Lower lobe of right lung (tissue), 2 donors: ENCODE measurements at regions not wholly inside any gene's neighbourhood (a gene's known extent, or its start where the extent isn't known, plus 50 kb on each side); places are given as distances from the start of the nearest gene placed in this dataset.

Source experiments
- ATAC-seq, 2 donors: fragments of 200-7000 bp; cut with Tn5 transposase; one replicate each; pipeline ENCODE4 v1.9.1; 2020 to 2022; ENCODE audit warnings: mild to moderate bottlenecking in 2 of 2, moderate library complexity in 2 of 2
- DNase-seq: peaks from one replicate; pipeline ENCODE4 v3.0.0-alpha.2; 2020
- H3K27ac ChIP-seq: fragments of 200-600 bp; one replicate; pipeline ENCODE4 v1.8.0; 2022
- H3K27me3 ChIP-seq: fragments of 200-600 bp; one replicate; pipeline ENCODE4 v1.8.0; 2022; ENCODE audit warnings: low read depth
- H3K36me3 ChIP-seq: fragments of 200-600 bp; one replicate; pipeline ENCODE4 v1.8.0; 2022; ENCODE audit warnings: mild to moderate bottlenecking
- H3K4me1 ChIP-seq: fragments of 200-600 bp; one replicate; pipeline ENCODE4 v1.8.0; 2022
- H3K4me3 ChIP-seq: fragments of 200-600 bp; one replicate; pipeline ENCODE4 v1.8.0; 2022; ENCODE audit warnings: mild to moderate bottlenecking
- H3K9me3 ChIP-seq: fragments of 200-600 bp; one replicate; pipeline ENCODE4 v1.8.0; 2022
- intact Hi-C: fragments of 100-400 bp; cut with DNase I; formaldehyde crosslinking; loops from one replicate; pipeline ENCODE4 v1.11.0; 2022
- TF ChIP-seq, protein P1 (sequence below): fragments of 200-600 bp; IDR thresholded peaks from one replicate; pipeline ENCODE4 v1.8.0; 2022; ENCODE audit warnings: antibody characterized with exemption, mild to moderate bottlenecking
- donor health status: DM: no; HTN: yes; CAD: no; lungs with severe emphysema.

DNA sequence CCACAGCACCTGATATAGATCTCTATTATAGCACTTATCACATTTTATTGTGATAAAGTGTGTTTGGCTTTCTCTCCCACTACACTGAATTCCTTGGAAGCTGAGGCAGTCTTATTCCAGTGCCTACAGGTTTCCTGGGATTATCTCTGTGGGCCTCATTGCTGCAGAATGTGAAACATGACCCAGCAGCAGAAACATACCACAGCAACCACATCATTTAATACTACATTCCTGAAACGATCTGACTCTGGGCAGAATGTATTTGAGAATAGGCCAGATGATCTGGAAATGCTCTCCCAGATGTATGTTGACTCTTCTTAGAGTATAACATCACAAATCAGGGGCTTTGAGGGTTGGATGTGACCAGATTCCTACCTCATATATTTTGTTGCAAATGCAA is 323.5 kb upstream of the TANK start:
- TF ChIP-seq, protein P1, sequence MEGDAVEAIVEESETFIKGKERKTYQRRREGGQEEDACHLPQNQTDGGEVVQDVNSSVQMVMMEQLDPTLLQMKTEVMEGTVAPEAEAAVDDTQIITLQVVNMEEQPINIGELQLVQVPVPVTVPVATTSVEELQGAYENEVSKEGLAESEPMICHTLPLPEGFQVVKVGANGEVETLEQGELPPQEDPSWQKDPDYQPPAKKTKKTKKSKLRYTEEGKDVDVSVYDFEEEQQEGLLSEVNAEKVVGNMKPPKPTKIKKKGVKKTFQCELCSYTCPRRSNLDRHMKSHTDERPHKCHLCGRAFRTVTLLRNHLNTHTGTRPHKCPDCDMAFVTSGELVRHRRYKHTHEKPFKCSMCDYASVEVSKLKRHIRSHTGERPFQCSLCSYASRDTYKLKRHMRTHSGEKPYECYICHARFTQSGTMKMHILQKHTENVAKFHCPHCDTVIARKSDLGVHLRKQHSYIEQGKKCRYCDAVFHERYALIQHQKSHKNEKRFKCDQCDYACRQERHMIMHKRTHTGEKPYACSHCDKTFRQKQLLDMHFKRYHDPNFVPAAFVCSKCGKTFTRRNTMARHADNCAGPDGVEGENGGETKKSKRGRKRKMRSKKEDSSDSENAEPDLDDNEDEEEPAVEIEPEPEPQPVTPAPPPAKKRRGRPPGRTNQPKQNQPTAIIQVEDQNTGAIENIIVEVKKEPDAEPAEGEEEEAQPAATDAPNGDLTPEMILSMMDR: no peak
- DNase-seq: no peak
- H3K4me3 ChIP-seq: no peak overlapping the region
- H3K27me3 ChIP-seq: no peaks in the 10 kb centered on the region
- H3K9me3 ChIP-seq: no peaks in the 10 kb centered on the region
- no peaks in the 10 kb centered on the region for H3K36me3 ChIP-seq
- ATAC-seq: no peak
- H3K4me1 ChIP-seq: no peaks in the 10 kb centered on the region
- H3K27ac ChIP-seq: no peak overlapping the region
- intact Hi-C loops: no loop called here

DNA sequence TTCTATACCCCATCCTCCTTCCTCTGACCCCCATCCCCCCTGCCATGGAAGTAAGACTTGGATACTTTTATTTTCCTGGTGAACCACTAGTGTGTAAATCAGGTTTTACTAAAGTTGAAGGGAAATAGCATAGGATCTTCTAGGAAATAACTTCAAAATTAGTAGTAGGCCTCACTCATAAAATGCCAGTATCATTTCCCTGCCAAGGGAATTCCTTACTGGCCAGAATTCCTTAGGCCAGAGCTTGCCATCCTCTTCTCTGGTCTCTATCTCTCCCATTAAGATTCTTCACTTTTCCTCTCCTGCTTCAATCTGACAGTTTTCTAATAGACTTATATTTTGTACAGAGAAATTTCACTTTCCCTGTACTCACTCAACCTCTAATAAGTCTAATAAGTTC is 322.8 kb upstream of the TANK start:
- TF ChIP-seq, protein P1: no peak
- no peaks in the 10 kb centered on the region for H3K27me3 ChIP-seq
- DNase-seq: no peak
- intact Hi-C loops: no loop called here
- ATAC-seq: no peak
- H3K4me3 ChIP-seq: no peak overlapping the region
- H3K4me1 ChIP-seq: no peaks in the 10 kb centered on the region
- H3K36me3 ChIP-seq: no peaks in the 10 kb centered on the region
- no peak overlapping the region for H3K27ac ChIP-seq
- H3K9me3 ChIP-seq: no peaks in the 10 kb centered on the region

DNA sequence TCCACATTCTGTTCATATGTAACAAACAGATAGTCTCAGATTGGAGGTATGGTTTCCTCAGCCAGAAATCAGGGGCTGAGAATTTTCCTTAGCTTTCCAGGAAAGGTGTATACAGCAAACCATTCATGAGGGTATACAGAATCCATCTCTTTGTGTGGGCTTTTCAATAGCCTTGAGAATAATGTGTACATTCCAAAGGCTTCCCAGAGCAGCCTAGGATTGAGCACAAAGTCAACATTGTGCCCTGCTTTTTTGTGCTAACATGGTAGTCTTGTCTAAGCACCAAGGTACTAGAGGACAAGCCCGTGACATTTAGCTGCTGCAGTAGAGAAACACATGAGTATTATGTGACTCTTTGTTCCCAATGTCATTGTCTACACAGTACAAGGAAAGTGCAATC is 322.1 kb upstream of the TANK start:
- Histone ChIP-seq H3K9me3 (no peaks in the 10 kb centered on the region), H3K4me3 (no peak overlapping the region), H3K4me1 (no peaks in the 10 kb centered on the region), H3K27ac (no peak overlapping the region), H3K36me3 (no peaks in the 10 kb centered on the region), H3K27me3 (no peaks in the 10 kb centered on the region)
- DNase-seq (no peak), ATAC-seq (no peak)
- intact Hi-C loops: no loop called here
- TF ChIP-seq, protein P1: no peak

DNA sequence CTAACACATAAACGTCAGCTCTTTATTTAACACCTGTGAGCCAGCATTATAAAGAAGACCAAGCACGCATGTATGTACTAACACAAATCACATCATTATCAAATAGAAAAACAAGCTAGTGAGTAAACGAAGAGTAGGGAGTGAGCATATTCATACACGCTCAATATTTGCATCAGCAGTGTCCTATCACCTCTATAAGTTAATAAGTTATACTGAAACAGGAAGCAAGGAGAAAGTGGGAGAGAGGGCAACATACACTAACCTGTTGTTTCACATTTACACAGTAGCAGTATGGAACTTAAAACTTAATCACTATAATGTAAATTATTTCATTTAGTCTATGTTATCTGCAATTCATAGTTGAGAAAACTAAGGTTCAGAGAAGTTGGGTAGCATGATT is 321.5 kb upstream of the TANK start:
- TF ChIP-seq, protein P1: no peak
- Histone ChIP-seq H3K9me3 (no peaks in the 10 kb centered on the region), H3K27me3 (no peaks in the 10 kb centered on the region), H3K4me3 (no peak overlapping the region), H3K4me1 (no peaks in the 10 kb centered on the region), H3K36me3 (no peaks in the 10 kb centered on the region), H3K27ac (no peak overlapping the region)
- DNase-seq: no peak
- no peak for ATAC-seq
- intact Hi-C loops: no loop called here

DNA sequence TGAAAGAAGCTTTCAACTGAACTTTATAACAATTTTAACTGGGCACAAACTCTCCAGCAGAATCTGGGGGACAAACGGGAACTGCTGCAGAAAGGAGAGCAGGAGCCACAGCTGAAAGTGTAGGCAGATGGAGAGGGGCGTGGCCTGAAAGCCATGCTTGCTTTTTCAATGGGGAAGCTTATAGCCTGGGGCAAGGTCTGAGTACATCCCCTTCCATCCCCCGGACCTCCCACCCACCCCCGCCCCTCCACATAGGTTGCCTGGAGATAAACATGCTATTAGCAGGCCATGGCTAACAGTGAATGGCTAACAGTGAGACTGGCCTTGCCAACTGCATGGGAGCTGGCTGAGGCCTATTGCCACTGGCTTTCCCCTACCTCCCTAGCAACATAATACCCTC is 317.9 kb upstream of the TANK start:
- no peak for DNase-seq
- ATAC-seq: no peak

More for the DNA sequence above, 317.9 kb upstream of the TANK start:
- intact Hi-C loops: no loop called here
- Histone ChIP-seq H3K4me3 (no peak overlapping the region), H3K9me3 (peaks cover 7% of the 10 kb centered on the region), H3K27ac (no peak overlapping the region), H3K36me3 (no peaks in the 10 kb centered on the region), H3K27me3 (no peaks in the 10 kb centered on the region), H3K4me1 (no peaks in the 10 kb centered on the region)
- TF ChIP-seq, protein P1: no peak
